ENCODE measurements at regions not wholly inside any gene's neighbourhood (a gene's known extent, or its start where the extent isn't known, plus 50 kb on each side); places are given as distances from the start of the nearest gene placed in this dataset.
"Not testable (repeated sequence)": the region's sequence is repeated elsewhere in the genome, so short reads cannot be mapped to it uniquely, and the experiment has no call there.

DNA sequence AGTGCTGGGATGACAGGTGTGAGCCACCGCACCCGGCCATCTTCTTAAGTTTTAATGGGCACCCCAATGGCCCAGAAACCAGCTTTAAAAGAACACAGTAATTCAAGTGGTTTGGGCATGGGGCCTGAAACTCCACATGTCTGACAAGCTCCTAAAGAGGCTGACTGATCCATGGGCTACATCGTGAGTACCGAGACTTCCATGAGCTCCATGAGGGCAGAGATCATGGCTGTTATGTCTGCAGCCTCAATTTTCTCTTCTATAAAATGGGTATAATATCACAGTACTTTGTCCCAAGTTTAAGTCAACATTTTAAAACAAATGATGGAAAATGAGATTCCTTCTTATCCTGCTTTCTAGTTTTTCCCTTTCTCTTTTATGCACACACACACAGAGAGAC, 397.6 kb upstream of the MAF start:
- DNase-seq = no peak

DNA sequence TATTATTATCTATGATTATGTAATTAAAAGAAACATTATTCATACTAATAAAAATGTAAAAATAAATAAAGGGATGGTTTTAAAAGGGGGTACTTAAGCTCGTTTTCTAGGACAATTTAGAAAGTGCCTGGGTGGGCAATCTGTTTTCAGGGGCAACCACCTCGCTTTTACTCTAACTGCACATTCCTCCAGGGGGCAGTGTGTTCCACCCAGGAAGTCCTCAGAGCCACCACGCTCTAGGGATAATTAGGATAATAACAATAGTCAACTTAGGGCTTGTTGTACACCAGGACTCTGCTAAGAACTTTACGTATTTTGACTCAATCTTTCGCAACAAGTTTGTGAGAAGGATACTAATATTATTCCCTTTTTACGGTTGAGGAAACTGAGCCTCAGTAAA, 396.7 kb upstream of the MAF start:
- peak; percentile 30 for DNase-seq

DNA sequence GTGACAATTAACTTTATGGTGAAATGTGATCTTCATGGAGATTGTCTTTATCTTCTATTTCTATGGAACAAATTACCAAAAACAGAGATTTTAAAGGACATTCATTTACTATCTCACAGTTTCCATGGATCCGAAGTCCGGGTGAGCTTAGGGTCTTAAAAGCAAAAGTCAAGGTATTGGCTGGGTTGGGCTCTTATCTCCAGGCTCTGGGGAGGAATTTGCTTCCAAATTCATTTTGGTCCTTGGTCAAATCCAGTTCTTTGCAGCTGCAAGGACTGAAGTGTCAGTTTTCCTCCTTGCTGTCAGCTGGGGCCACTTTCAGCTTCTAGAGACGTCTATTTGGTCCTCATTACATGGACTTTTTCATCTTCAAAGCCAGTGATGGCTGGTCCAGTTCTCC, 395.8 kb upstream of the MAF start:
- DNase-seq = no peak

DNA sequence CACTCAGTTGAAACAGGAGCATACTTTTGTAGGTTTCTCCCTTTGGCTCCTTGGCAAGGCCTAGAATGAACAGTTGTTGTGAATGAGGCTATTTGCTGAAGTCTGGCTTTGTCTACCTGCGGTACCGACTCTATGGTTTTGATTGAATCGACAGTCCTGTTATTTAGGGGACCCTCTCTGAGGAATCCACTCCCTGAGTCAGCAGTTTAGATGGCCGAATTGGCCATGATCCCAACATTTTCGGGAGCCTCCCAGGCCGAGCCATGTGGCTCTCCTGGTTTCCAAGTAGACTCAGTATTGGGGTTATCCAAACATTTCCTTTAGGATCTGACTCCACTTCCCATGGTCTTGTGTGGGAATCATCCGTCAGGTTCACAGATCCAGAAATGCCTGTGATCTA, 394.8 kb upstream of the MAF start:
- no peak for DNase-seq

DNA sequence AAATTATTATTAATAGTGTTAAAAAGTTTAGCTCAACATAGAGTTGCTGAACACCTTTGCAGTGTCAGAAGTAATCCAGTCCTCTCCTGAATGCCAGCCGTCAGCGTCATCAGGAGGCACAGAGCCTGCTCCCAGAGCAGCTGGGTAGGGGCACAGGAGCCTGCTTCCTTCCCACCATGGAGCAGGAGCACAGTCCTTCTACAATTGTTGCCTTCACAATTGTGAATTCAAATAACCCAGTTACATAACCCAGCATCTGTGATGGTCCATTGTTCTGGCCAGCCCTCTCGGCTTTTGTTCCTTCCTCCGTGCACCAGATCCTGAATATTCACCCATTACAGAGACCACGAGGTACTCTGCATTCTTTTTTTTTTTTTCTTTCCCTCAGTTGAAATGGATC, 393.9 kb upstream of the MAF start:
- DNase-seq = no peak

DNA sequence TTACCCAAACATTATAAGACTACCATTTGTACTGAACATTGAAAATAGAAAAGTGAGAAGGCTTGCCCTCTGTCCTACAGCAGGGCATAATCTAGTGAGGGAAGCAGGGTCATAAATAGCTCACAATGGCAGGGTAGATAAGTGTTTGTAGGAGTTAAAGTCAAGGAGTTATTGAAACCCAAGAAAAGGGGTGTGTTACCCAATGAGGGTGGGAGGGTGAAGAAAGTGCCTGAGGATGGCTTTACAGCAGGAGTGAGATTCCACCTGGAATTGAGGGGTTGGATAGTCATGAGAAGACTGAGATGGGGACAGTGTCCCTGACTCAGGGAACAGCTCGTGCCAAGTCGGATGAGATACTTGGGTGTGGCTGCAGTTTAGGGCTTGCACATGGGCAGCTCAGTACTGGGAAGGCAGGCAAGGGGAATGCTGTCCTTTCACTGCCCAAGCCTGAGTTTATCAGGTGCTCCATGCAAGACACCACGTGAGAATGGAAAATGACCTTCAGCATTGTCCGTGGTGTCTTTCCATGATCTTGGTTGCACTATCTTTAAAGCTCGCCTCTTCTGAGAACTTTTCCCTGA, 393.2 kb upstream of the MAF start:
- DNase-seq = no peak

DNA sequence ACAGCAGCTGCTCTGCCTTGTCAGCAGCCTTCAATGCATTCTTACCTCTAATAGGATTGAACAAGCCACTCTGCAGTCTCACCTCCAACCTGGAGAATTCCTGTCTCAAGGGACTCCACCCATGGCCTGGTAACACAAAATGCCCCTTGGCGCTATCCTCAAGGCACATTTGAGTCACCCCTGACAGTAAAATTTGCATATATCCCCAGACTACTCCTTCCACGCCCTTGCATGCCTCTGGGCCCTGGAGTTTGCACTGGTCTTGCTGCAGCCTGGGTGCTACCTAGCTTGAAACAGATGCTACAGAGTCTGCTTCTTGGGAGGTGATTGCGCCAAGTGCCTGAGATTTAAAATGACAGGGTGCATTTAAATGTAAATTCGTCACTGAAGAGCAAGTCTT, 391.4 kb upstream of the MAF start:
- DNase-seq = no peak

DNA sequence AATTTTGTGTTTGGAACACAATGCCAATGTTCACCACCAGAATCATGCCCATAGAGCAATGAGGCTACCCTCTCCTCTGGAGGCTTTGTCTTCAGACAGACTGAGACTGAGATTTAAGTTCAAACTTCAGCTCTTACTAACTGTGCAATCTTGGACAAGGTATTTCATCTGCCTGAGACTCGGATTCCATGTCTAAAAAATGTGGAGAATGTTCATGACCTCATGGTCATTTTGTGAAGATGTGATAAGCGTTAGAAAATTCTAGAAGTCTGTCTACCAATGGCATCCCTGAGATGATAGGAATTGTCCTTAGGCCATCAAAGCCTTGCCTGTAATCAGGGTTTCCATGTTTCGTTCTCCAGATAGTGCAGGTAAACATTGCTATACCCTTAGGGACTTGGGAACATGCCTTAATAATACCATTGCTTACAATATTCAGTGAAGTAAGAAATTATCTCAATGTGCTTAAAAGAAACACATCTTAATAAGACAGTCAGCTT, 388.2 kb upstream of the MAF start:
- DNase-seq = no peak

DNA sequence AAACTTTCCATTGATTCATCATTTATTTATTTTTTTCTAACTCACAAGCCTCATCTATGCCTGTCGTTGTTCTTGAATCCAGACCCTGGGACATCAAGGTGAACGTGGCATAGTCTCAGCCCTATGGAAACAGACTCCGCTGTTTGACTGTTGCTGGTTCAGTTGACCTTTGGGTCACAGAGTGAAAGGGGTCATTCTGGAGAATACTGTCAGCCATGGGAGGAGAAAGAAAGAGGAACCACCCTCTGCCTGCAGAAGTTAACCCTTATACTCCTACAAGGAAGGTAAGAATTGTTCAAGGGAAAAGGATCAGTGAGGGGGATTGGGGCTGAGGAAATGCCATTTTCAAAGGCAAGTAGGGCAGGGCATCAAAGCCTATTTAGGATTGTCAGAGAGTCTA, 387.6 kb upstream of the MAF start:
- no peak for DNase-seq

DNA sequence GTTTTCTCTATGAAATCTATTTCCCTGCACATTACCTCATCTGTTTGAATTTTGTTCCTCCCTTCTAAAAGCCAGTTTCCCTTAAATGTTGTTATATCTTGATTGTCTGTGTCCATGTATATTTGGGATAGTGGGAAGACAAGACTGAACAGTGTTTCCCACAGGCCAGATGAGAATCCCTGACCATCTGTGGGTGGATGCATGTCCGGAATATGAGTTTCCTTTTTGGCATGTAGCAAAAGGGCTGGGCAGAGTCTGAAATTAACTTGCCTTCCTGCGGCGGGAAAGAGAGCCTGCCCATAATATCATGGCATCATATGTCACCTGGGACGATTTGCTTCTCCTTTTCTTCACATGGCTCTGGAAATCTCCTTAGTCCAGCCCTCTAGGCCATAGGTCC, 385.8 kb upstream of the MAF start:
- no peak for DNase-seq

DNA sequence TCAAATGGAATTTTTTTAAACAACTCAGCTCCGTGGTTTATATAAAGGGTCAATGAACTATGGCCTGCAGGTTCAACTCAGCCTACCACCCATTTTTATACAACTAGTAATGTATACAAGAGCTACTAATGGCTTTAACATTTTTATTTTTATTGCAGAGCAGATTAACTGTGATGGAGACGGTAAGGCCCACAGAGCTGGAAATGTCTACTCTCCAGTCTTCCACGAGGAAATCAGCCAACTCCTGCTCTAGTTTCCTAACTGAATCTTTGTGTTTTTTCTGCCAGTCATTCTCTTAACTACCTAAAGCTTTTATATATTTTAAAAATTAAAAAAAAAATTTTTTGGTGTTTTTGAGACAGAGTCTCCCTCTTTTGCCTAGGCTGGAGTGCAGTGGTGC, 385.1 kb upstream of the MAF start:
- no peak for DNase-seq

DNA sequence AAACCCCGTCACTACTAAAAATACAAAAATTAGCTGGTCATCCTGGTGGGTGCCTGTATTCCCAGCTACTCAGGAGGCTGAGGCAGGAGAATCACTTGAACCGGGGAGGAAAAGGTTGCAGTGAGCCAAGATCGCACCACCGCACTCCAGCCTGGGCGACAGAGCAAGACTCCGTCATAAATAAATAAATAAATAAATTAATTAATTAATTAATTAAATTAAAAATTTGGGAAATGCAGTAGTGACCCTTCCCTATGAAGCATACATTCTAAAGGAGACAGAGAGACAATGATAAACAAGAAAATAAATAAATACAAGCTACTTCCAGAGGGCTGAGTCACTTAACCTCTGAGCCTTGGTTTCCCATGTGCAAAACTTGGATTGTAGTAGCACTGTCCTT, 383.6 kb upstream of the MAF start:
- not testable (repeated sequence) for DNase-seq

DNA sequence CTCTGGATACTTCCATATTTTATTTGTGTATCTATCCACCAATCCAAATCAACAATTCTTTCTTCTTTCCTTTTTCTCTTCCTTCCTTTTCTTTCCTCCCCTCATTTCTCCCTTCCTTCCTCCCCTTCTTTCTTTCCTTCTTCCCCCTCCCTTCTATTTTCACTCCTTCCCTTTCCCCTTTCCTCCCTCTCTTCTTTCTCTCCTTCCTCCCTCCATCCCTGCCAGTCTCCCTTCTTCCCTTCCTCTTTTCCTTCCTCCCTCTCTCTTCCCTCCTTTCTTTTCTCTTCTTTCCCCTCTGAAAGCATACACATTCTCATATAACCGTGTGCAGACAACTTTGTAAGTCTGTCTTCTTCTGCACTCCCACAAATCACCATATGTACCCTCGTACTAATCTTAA, 382.3 kb upstream of the MAF start:
- no peak for DNase-seq

DNA sequence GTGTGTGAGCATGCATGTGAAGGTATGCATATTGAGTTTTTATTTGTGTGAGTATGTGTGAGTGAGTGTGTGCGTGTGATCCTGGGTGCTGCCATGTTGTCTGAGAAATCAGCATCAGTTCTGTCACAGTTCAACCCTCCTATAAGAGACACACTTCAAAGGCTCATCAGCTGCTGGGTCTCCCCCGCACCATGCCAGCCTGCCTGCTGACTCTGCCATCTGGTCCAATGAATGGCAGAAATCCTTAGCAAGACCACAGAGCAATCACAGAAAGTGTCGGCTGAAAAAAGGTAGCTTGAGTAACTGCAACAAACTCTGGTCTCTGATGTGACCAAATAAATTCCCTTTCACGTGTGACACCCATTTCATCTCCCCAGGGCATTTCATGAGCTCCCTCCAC, 381.8 kb upstream of the MAF start:
- no peak for DNase-seq

DNA sequence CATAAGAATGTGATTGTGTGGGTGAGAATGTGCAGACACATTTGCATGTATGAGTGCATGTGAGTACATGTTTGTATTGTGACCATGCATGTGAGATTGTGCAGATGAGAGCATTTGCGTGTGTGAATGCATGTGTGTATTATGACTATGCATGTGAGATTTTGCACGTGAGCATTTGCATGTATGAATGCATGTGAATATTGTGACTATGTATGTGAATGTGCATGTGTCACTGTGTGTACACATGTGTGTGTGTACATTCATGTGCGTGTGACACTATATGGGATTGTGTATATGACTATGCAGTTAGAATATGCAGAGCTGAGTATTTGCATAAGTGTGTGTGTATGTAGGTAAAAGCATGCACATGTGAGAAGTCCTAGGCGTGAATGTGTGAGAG, 381.3 kb upstream of the MAF start:
- no peak for DNase-seq

DNA sequence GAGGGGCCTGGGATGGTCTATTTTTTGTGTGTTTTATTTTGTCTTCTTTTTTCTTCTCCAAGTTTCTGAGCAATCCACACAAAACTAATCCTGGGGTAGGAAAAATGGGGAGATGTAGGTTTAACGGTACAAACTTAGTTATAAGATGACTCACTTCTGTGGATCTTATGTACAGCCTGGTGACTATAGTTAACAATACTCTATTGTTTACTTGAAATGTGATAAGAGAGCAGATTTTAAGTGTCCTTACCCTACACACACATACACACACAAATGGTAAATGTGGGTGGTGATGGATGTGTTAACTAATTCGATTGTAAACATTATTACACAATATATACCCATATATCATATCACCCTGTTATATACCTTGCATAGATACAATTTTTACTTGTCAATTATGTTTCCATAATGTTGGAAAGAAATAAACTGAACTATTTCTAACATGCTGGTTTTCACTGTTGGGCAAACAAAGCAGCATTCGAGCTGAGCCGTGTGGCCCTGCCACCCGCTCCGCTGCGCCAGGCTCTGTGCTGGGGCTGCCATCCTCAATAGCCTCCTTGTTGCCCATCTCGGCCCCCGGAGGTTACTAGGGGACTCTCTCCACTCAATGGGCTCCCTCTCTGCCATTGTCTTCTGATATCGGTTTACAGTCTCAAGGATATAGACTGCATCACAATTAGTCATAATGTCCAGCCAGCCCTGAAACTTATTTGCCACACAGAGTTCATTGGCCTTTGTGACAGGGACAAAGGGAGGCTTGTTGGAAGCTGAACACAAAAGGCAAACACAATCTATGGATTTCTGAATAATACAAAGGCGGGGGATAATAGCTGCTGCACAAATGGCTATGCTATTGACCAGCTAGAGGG, 380.3 kb upstream of the MAF start:
- DNase-seq = no peak

DNA sequence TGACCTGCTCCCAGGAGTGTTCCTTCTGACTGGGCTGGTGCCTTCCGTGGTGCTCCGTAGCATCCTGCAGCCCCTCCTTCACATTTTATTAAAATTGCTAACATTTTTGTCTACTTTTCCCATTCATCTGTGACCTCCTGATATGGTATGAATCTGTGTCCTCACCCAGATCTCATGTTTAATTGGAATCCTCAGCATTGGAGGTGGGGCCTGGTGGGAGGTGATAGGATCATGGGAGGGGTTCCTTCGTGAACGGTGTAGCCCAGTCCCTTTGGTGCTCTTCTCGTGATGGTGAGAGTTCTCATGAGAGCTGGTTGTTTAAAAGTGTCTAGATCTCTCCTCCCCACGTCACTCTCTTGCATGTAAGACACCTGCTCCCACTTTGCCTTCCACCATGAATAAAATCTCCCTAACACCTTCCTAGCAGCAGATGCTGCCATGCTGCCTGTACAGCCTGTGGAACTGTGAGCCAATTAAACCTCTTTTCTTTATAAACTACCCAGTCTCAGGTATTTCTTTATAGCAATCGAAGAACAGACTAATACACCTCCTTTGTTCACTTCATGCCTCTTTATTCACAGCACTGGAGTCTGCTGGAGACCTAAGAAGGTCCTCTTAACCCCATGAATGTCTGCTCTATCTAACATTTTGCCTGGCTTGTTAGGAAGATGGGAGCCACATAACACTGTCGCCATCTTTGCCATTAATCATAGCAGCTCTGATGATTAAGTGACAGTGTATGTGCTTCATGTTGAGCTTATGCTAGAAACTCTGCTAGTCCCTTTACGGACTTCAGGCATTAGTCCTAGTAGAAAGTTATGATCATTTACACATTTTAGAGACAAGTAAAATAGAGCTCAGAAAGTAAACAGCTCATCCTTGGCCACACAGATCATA, 377.7 kb upstream of the MAF start:
- DNase-seq = no peak

DNA sequence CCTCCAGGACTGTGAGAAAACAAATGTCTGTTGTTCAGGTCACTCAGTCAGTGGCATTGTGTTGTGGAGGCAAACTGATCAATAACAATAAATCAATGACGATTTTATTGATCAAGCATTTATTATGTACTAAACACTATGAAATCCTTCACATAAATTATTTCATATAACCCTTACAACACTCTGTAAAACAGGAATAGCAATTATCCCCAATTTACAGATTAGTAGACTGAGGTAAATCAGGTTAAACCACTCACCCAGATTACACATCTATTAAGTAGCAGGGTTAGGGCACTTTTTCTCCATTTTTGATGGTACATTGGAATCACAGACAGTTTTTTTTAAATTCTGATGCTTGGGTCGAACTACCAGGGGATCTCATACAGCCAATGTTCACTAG, 372.8 kb upstream of the MAF start:
- no peak for DNase-seq

DNA sequence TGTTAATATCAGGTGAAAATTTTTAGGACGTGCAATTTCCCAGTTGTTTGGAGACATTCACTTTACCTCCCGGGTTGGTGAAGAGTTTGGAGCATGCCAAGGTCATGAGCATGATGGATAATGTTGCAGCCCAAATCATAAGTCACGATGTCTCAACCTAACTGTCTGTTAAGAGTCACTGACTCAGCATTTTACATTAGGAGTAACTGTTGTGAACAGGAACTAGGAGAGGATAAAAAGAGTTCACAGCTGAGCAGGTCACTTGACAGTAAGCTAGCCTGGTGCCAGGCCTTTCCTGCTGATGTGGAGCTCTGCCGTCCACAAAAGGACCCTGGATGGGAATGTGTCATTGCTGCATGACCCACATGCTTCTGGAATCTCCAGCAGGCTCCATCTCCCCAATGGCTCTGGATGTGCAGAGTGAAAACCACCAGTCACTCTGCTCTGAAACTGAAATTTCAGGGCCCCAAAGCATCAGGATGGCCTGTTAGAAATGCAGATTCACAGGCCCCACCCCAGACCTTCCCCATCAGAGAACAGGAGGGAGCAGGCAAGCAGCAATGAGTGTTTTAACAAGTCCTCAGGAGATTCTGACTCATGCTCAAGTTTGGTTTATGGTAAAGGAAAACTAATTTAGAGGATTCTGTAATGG, 371.6 kb upstream of the MAF start:
- DNase-seq = no peak

DNA sequence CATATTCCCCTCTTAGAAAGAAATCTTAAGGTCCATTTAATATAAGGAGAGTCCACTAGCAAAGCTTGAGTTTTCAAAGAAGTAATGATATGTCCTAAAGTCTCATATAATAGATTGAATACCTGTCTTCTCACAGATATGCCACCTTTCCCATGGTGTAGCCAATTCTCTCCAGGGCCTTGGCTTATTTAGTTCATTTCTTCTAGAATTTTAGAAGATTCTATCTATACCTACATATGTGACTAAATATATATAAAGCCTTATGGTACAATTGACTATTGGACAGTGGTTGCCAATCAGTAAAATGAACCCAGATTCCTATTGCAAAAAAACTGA, 370.7 kb upstream of the MAF start:
- no peak for DNase-seq

DNA sequence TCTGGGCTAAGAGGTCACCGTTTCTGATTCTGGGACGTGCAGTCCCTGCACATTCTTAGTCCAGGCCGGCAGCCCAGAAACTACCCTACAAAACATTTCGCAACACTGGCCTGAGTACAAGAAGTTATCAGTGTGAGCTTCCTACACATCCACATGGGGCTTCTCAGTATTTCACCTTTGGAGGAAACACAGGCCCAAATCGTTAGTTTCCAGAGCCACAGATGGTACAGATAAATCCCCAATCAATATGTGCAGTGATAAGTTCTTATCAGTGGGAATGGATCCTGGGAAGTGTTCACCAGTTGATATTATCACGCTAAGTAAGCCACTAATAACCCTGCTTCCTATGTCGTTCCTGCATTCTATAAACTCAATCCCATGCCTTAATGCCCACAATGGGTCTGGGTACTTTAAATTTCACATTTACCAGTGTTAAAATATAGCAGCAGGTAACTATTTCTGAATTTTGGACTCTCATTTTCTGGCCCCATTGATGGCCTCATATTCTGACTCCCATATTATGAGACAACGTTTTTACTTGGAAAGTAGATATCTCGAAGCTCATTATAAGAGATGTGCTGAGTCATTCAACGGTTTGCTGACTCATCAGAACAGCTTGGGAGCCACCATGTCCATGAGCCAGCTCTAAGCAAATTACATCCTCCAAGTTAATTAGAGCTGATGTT, 370.2 kb upstream of the MAF start:
- no peak for DNase-seq

DNA sequence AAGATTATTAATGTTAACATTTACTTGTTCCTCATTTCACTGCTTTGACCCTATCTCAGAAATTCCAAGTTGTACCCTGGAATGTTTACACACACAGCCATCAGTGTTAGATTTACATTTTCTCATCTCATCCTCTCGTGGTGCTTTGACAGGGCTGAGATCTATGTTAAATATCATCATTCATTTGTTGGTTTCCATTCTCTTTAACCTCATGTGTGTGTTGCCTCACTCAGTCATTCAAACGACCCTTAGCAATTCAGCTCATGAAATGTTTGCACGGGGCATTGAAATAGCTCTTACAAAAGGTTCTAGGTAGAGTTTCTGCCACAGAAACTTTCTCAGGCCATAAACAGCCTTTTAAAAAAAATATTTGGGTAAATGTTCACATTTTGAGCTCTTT, 369.6 kb upstream of the MAF start:
- DNase-seq = no peak

DNA sequence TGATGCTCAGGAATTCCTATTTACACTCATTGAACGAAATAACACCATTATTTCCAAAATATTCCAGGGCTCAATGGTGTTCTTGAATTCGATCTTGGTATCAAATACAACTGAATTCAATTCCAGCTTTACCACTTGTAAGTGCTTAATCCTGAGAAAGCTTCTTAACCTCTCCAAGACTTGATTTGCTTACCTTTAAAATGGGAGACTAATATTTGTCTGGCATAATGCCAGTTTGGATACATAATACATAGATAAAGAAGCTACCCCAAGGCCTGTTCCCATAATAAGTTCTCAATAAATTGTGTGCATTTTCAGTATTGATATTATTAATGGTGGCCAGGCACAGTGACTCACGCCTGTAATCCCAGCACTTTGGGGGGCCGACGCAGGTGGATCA, 368.9 kb upstream of the MAF start:
- no peak for DNase-seq

All from stimulated activated CD8-positive, alpha-beta memory T cell treated with anti-CD3 and anti-CD28 coated beads, Interleukin-4, amount 100 ng/mL, for 48 hours (primary cell).